ENCODE measurements at regions not wholly inside any gene's neighbourhood (a gene's known extent, or its start where the extent isn't known, plus 50 kb on each side); places are given as distances from the start of the nearest gene placed in this dataset.

DNA sequence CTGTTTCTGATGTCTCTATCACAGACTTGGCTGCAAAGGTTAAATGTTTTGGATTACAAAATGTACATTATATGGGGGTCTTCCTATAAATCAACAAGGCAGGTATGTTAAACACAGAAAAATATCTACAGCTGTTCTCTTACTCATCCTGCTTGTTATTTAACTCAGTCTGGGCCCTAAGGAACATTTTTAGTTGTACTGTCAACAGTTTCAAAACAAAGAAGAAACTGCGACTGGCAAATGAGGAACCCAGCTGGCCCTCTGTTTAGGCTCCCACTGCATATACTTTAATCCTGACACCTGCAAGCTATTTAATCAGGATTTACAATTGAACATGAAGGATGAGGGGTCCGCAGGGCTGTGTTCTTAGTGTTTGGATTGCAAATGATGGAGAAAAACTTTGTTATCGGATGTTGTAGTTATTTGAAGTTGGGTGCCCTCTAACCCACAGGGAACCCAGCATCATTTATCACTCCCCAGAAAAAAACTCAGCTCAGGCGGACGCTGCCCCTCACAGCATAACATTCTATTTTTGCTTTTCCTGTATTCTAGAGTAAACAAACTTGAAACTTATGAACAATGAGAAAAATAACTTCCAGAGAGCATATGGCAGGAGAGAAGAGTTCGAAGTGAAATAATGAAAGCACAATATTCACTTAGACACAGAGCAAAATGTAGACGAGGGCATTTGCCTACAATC lies 91.2 kb downstream of the POLR2M start:
- Mint-ChIP-seq H3K27me3 (ENCODE audit: low read depth) (no peaks in the 10 kb centered on the region; the same call in none of the 2 replicates), H3K4me1 (peaks cover 3 to 19% of the 10 kb centered on the region in 2 experiments; a peak in 3 of 4 replicates), H3K4me3 (no peak overlapping the region), H3K9me3 (no peaks in the 10 kb centered on the region), H3K36me3 (ENCODE audit: insufficient read depth in 1 of 3, low read depth in 3 of 3) (no peaks in the 10 kb centered on the region), H3K27ac (no peak overlapping the region)
- Histone ChIP-seq H3K4me2 (ENCODE audit: insufficient read depth, insufficient read length, low read length) (no peak overlapping the region), H3K27ac (ENCODE audit: insufficient read length, low read depth, low read length) (no peak overlapping the region), H3K56ac (ENCODE audit: insufficient read length, low read depth, low read length) (no peak overlapping the region), H3K23me2 (ENCODE audit: insufficient read length, low read depth, low read length, poor library complexity, severe bottlenecking) (no peaks in the 10 kb centered on the region), H2BK12ac (ENCODE audit: insufficient read length, low read depth, low read length) (no peak overlapping the region), H2BK15ac (ENCODE audit: low read depth, low read length) (no peak overlapping the region), H2AK5ac (ENCODE audit: insufficient read length, low read length) (no peak overlapping the region), H3K14ac (ENCODE audit: insufficient read depth, low read length) (no peak overlapping the region), H3K27me3 (ENCODE audit: insufficient read depth, low read length) (no peaks in the 10 kb centered on the region), H3T11ph (ENCODE audit: low read length) (no peak overlapping the region), H2AFZ (ENCODE audit: low read length) (no peak overlapping the region), H3K4ac (ENCODE audit: low read depth, low read length) (no peak overlapping the region), H4K5ac (ENCODE audit: insufficient read length, low read depth, low read length) (no peak overlapping the region), H3K79me1 (ENCODE audit: insufficient read depth, low read depth, low read length, poor library complexity, severe bottlenecking) (no peaks in the 10 kb centered on the region), H3K9me3 (ENCODE audit: control insufficient read depth, low read depth, low read length) (no peaks in the 10 kb centered on the region), H3K23ac (ENCODE audit: insufficient read length, low read depth, low read length) (no peak overlapping the region), H3K9ac (ENCODE audit: extremely low read depth, insufficient read length, low read length) (no peak overlapping the region), H3K18ac (ENCODE audit: insufficient read length, low read depth, low read length) (no peak overlapping the region), H3K4me1 (ENCODE audit: insufficient read depth, low read length) (no peaks in the 10 kb centered on the region), H4K91ac (ENCODE audit: insufficient read length, low read depth, low read length) (no peak overlapping the region), H2BK5ac (ENCODE audit: insufficient read length, low read length) (no peak overlapping the region), H4K8ac (replicated peaks; ENCODE audit: insufficient read length, low read depth, low read length) (no peak overlapping the region), H2BK20ac (ENCODE audit: low read depth, low read length, poor library complexity, severe bottlenecking) (no peak overlapping the region), H3K79me2 (ENCODE audit: insufficient read depth, low read length) (no peaks in the 10 kb centered on the region), H2BK120ac (ENCODE audit: low read depth, low read length, poor library complexity, severe bottlenecking) (no peak overlapping the region), H4K20me1 (ENCODE audit: control insufficient read depth, insufficient read depth, insufficient read length) (no peaks in the 10 kb centered on the region)
- no CpG with 5 or more reads among the region's 7 CpGs for WGBS (ENCODE audit: extremely low coverage, insufficient read length, low lambda C conversion rate)
- no peak for TF ChIP-seq CTCF (conservative IDR thresholded peaks at IDR 0.05)
- DNase-seq, result no peak
